CD14-positive monocyte (primary cell): ENCODE measurements at regions not wholly inside any gene's neighbourhood (a gene's known extent, or its start where the extent isn't known, plus 50 kb on each side); places are given as distances from the start of the nearest gene placed in this dataset.

Experiments used
- DNase-seq, 3 donors: peaks; one replicate each; pipeline ENCODE4 v3.0.0-alpha.2; 2011 to 2022
- H2AFZ ChIP-seq: 2 replicates; pipeline ENCODE4 v1.6.0; 2012; ENCODE audit warnings: mild to moderate bottlenecking, low read depth, low read length, inconsistent platforms; ENCODE audit not compliant: insufficient read depth, poor library complexity, severe bottlenecking
- H3K27ac ChIP-seq, 2 donors: 1 replicate in 1 of 2; 2 replicates in 1 of 2; pipeline ENCODE4 v1.5.1; 2012 to 2013; ENCODE audit warnings: low read length in 2 of 2, control low read depth in 1 of 2, inconsistent platforms in 1 of 2, low read depth in 1 of 2, mild to moderate bottlenecking in 1 of 2
- H3K27me3 ChIP-seq, 2 donors: one replicate each; pipeline versions ENCODE4 v1.6.0 to v1.6.1; 2011 to 2013; ENCODE audit warnings: low read length in 2 of 2; ENCODE audit not compliant: control insufficient read depth in 2 of 2, insufficient read depth in 2 of 2
- H3K36me3 ChIP-seq, 2 donors: replicated peaks in 1 of 2; 1 replicate in 1 of 2; 2 replicates in 1 of 2; pipeline versions ENCODE4 v1.5.1 to v1.6.1; 2012 to 2013; ENCODE audit warnings: low read length in 2 of 2, control low read depth in 1 of 2, inconsistent platforms in 1 of 2, mild to moderate bottlenecking in 1 of 2; ENCODE audit not compliant: insufficient read depth in 2 of 2, control insufficient read depth in 1 of 2
- H3K4me1 ChIP-seq, 2 donors: 1 replicate in 1 of 2; 2 replicates in 1 of 2; pipeline versions ENCODE4 v1.5.1 to v1.6.1; 2012 to 2013; ENCODE audit warnings: low read length in 2 of 2, control low read depth in 1 of 2, inconsistent platforms in 1 of 2, mild to moderate bottlenecking in 1 of 2, moderate library complexity in 1 of 2; ENCODE audit not compliant: insufficient read depth in 2 of 2, control insufficient read depth in 1 of 2
- H3K4me2 ChIP-seq: replicated peaks from 2 replicates; pipeline ENCODE3; 2012; ENCODE audit warnings: low read length, moderate library complexity, mild to moderate bottlenecking; ENCODE audit not compliant: poor library complexity, severe bottlenecking; ENCODE audit errors: extremely low read depth
- H3K4me3 ChIP-seq, 3 experiments: fragments of 200-600 bp in 1 of 3; sonication (generic) in 1 of 3; replicated peaks in 1 of 3; 1 replicate in 2 of 3; 2 replicates in 1 of 3; pipeline ENCODE4 v1.5.1; 2011 to 2013; ENCODE audit warnings: low read length in 3 of 3, mild to moderate bottlenecking in 3 of 3, control low read depth in 2 of 3, low read depth in 2 of 3, inconsistent platforms in 1 of 3, moderate library complexity in 1 of 3
- H3K79me2 ChIP-seq: 2 replicates; pipeline ENCODE4 v1.6.0; 2012; ENCODE audit warnings: mild to moderate bottlenecking, control low read depth, inconsistent platforms, low read length, moderate library complexity; ENCODE audit not compliant: insufficient read depth
- H3K9ac ChIP-seq: 2 replicates; pipeline ENCODE4 v1.6.0; 2017; ENCODE audit warnings: low read length, mild to moderate bottlenecking; ENCODE audit not compliant: insufficient read depth, poor library complexity, severe bottlenecking
- H3K9me3 ChIP-seq, 2 donors: replicated peaks in 1 of 2; 1 replicate in 1 of 2; 2 replicates in 1 of 2; pipeline versions ENCODE4 v1.5.1 to v1.6.1; 2012 to 2013; ENCODE audit warnings: low read length in 2 of 2, control low read depth in 1 of 2; ENCODE audit not compliant: control insufficient read depth in 1 of 2, insufficient read depth in 1 of 2
- H4K20me1 ChIP-seq: 2 replicates; pipeline ENCODE4 v1.6.0; 2012; ENCODE audit warnings: mild to moderate bottlenecking, low read length, control low read depth, moderate library complexity; ENCODE audit not compliant: insufficient read depth
- H3K27ac Mint-ChIP-seq, 7 donors: one replicate each; pipeline ENCODE4 v1.8.0; 2020; ENCODE audit warnings: mild to moderate bottlenecking in 7 of 7, mixed read lengths in 7 of 7, moderate library complexity in 6 of 7, inconsistent platforms in 2 of 7
- H3K27me3 Mint-ChIP-seq, 3 donors: one replicate each; pipeline ENCODE4 v1.8.0; 2021 to 2022; ENCODE audit warnings: low read depth in 3 of 3, mild to moderate bottlenecking in 3 of 3, mixed read lengths in 3 of 3, moderate library complexity in 3 of 3, inconsistent platforms in 1 of 3
- H3K36me3 Mint-ChIP-seq, 2 donors: one replicate each; pipeline ENCODE4 v1.8.0; 2020; ENCODE audit warnings: mixed read lengths in 2 of 2, inconsistent platforms in 1 of 2, mild to moderate bottlenecking in 1 of 2
- H3K4me1 Mint-ChIP-seq: one replicate; pipeline ENCODE4 v1.8.0; 2020; ENCODE audit warnings: mild to moderate bottlenecking, mixed read lengths
- H3K4me3 Mint-ChIP-seq, 2 donors: one replicate each; pipeline ENCODE4 v1.8.0; 2020; ENCODE audit warnings: mild to moderate bottlenecking in 2 of 2, mixed read lengths in 2 of 2, moderate library complexity in 1 of 2
- H3K9me3 Mint-ChIP-seq, 7 donors: one replicate each; pipeline ENCODE4 v1.8.0; 2020 to 2022; ENCODE audit warnings: mixed read lengths in 7 of 7, mild to moderate bottlenecking in 6 of 7, moderate library complexity in 6 of 7, inconsistent platforms in 2 of 7
- CTCF ChIP-seq: fragments of 200-600 bp; IDR thresholded peaks from one replicate; pipeline ENCODE4 v1.8.0; 2022; ENCODE audit warnings: antibody characterized with exemption, mild to moderate bottlenecking
- WGBS: methylation state at CpG from one replicate; pipeline ENCODE4 v1.1.5; 2013; ENCODE audit warnings: missing lambda C conversion rate; ENCODE audit not compliant: insufficient coverage; 5-methylcytosine and 5-hydroxymethylcytosine counted together
- intact Hi-C, 2 donors: fragments of 100-400 bp; cut with micrococcal nuclease; formaldehyde crosslinking; loops; one replicate each; pipeline versions ENCODE4 v1.15.0 to v1.15.1; 2023

- Mint-ChIP-seq H3K27ac (no peak overlapping the region), H3K4me3 (no peak overlapping the region), H3K4me1 (no peaks in the 10 kb centered on the region), H3K27me3 (peaks cover 0 to 2% (median 0%) of the 10 kb centered on the region in 3 donors), H3K36me3 (no peaks in the 10 kb centered on the region), H3K9me3 (peaks cover 0 to 23% (median 6%) of the 10 kb centered on the region in 7 donors)
- no peaks in the 10 kb centered on the region for H3K27me3 ChIP-seq
- no peak overlapping the region for H3K9ac ChIP-seq
- no peak overlapping the region for H3K4me3 ChIP-seq
- H3K4me1 ChIP-seq = no peaks in the 10 kb centered on the region
- intact Hi-C loops = no loop called here
- H3K27ac ChIP-seq = no peak overlapping the region
- H3K79me2 ChIP-seq = no peaks in the 10 kb centered on the region
- no peaks in the 10 kb centered on the region for H3K36me3 ChIP-seq
- H3K4me2 ChIP-seq = no peak overlapping the region
- no peak overlapping the region for H2AFZ ChIP-seq
- peaks cover 0 to 2% of the 10 kb centered on the region in 2 donors for H3K9me3 ChIP-seq
- no peak for TF ChIP-seq CTCF
- no peaks in the 10 kb centered on the region for H4K20me1 ChIP-seq
- 53% methylated on average over 3 of the region's 3 CpGs for WGBS
- DNase-seq = no peak
Observed at GRCh38 chr5:58106754-58107410, 353.0 kb downstream of the PLK2 start.

DNA sequence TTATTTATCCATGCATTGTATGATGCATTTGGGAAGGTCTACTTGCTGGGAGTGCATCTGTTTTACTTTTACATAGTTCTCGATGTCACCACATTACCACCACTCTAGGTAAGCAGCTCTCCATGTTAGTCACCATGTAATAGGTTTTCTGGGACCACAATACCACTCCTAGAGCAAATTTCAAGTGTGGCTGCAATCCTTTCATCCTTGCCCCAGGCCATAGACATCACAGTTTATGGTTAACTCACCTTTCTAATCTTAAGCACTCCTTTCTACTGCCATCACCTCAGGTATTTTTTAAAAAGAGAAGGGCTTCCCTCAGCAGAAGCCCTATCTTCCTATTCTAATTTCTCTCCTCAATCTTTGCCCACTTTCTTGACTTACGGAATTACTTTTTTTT lies 354.1 kb downstream of the PLK2 start:
- H3K4me1 ChIP-seq = no peaks in the 10 kb centered on the region
- no peaks in the 10 kb centered on the region for H3K79me2 ChIP-seq
- no peak overlapping the region for H3K4me3 ChIP-seq
- H3K27ac Mint-ChIP-seq = no peak overlapping the region
- H3K4me2 ChIP-seq = no peak overlapping the region
- H3K36me3 ChIP-seq = no peaks in the 10 kb centered on the region
- H3K36me3 Mint-ChIP-seq = no peaks in the 10 kb centered on the region
- H3K9ac ChIP-seq = no peak overlapping the region
- DNase-seq = no peak
- peaks cover 0 to 2% (median 0%) of the 10 kb centered on the region in 3 donors for H3K27me3 Mint-ChIP-seq
- H4K20me1 ChIP-seq = no peaks in the 10 kb centered on the region
- H2AFZ ChIP-seq = no peak overlapping the region
- H3K9me3 Mint-ChIP-seq = peaks cover 0 to 24% (median 6%) of the 10 kb centered on the region in 7 donors
- no peaks in the 10 kb centered on the region for H3K4me1 Mint-ChIP-seq
- no peak for TF ChIP-seq CTCF
- H3K4me3 Mint-ChIP-seq = no peak overlapping the region
- no peak overlapping the region for H3K27ac ChIP-seq
- WGBS = no CpG with 5 or more reads among the region's 2 CpGs
- intact Hi-C loops = no loop called here
- H3K27me3 ChIP-seq = no peaks in the 10 kb centered on the region
- peaks cover 0 to 2% of the 10 kb centered on the region in 2 donors for H3K9me3 ChIP-seq
